Upper lobe of left lung (tissue), 6 donors: ENCODE measurements at regions not wholly inside any gene's neighbourhood (a gene's known extent, or its start where the extent isn't known, plus 50 kb on each side); places are given as distances from the start of the nearest gene placed in this dataset.

ENCODE experiments used
- ATAC-seq, 2 donors: fragments of 200-7000 bp; cut with Tn5 transposase; one replicate each; pipeline ENCODE4 v1.9.1; 2022; ENCODE audit warnings: mild to moderate bottlenecking in 2 of 2, moderate library complexity in 2 of 2; ENCODE audit not compliant: low FRiP score in 2 of 2
- DNase-seq, 2 donors: peaks; one replicate each; pipeline ENCODE4 v3.0.0-alpha.2; 2019 to 2020
- H3K27ac ChIP-seq, 4 donors: fragments of 200-600 bp; sonication (generic); one replicate each; pipeline ENCODE4 v1.5.1; 2016 to 2019
- H3K27me3 ChIP-seq, 4 donors: fragments of 200-600 bp; sonication (generic); one replicate each; pipeline ENCODE4 v1.5.1; 2017 to 2019
- H3K36me3 ChIP-seq, 4 donors: fragments of 200-600 bp; sonication (generic); one replicate each; pipeline ENCODE4 v1.5.1; 2016 to 2019
- H3K4me1 ChIP-seq, 4 donors: fragments of 200-600 bp; sonication (generic); one replicate each; pipeline ENCODE4 v1.5.1; 2018 to 2019
- H3K4me3 ChIP-seq, 4 donors: fragments of 200-600 bp; sonication (generic); one replicate each; pipeline ENCODE4 v1.5.1; 2017 to 2019; ENCODE audit warnings: mild to moderate bottlenecking in 2 of 4, moderate library complexity in 1 of 4
- H3K9me3 ChIP-seq, 4 donors: fragments of 200-600 bp; sonication (generic); one replicate each; pipeline ENCODE4 v1.5.1; 2018 to 2019
- CTCF ChIP-seq, 6 experiments: fragments of 450-650 bp in 4 of 6; fragments of 200-600 bp in 2 of 6; sonication (generic) in 2 of 6; IDR thresholded peaks; one replicate each; pipeline ENCODE4 v1.5.1; 2016 to 2019; ENCODE audit warnings: antibody characterized with exemption in 6 of 6
- EP300 ChIP-seq, 4 donors: sonication (generic); formaldehyde crosslinking; IDR thresholded peaks; one replicate each; pipeline ENCODE4 v1.5.1; 2017; ENCODE audit warnings: antibody characterized with exemption in 4 of 4, control low read depth in 2 of 4
- POLR2A ChIP-seq, 4 donors: fragments of 450-650 bp; IDR thresholded peaks; one replicate each; pipeline ENCODE4 v1.5.1; 2016 to 2017; ENCODE audit warnings: antibody characterized with exemption in 4 of 4, mild to moderate bottlenecking in 2 of 4
- POLR2AphosphoS5 ChIP-seq, 2 donors: sonication (generic); formaldehyde crosslinking; IDR thresholded peaks; one replicate each; pipeline ENCODE4 v1.5.1; 2017; ENCODE audit warnings: antibody characterized with exemption in 2 of 2
- WGBS, 2 donors: methylation state at CpG; one replicate each; pipeline ENCODE4 v1.1.5; 2017 to 2018; 5-methylcytosine and 5-hydroxymethylcytosine counted together
- donor health status: DM: no; HTN: no; CAD: no; lungs with moderate emphysema.
- donor health status: DM: no; HTN: yes; CAD: no; lungs with severe emphysema.

- H3K4me3 ChIP-seq, result no peak overlapping the region
- no peak for DNase-seq
- no peaks in the 10 kb centered on the region for H3K36me3 ChIP-seq
- WGBS, 2 donors, result 48% methylated on average over 2 of the region's 2 CpGs
- TF ChIP-seq POLR2A (IDR thresholded peaks at IDR 0.05), result no peak
- no peak for TF ChIP-seq CTCF (IDR thresholded peaks at IDR 0.05)
- TF ChIP-seq POLR2AphosphoS5 (IDR thresholded peaks at IDR 0.05), result no peak
- no peak for TF ChIP-seq EP300 (IDR thresholded peaks at IDR 0.05)
- peaks cover 0 to 5% (median 0%) of the 10 kb centered on the region in 4 donors for H3K4me1 ChIP-seq
- H3K27me3 ChIP-seq, result no peaks in the 10 kb centered on the region
- H3K9me3 ChIP-seq, result no peaks in the 10 kb centered on the region
- ATAC-seq, result no peak
- H3K27ac ChIP-seq, result no peak overlapping the region
Measured at GRCh38 chr20:59431014-59431413, 130.6 kb downstream of the EDN3 start.

- DNase-seq (no peak), ATAC-seq (no peak)
- no peaks in the 10 kb centered on the region for H3K27me3 ChIP-seq
- no peak overlapping the region for H3K27ac ChIP-seq
- WGBS, 2 donors, result 52 to 58% methylated on average over 2 of the region's 2 CpGs
- H3K9me3 ChIP-seq, result no peaks in the 10 kb centered on the region
- no peaks in the 10 kb centered on the region for H3K4me1 ChIP-seq
- no peak overlapping the region for H3K4me3 ChIP-seq
- TF ChIP-seq POLR2A (IDR thresholded peaks at IDR 0.05), result no peak
- TF ChIP-seq CTCF (IDR thresholded peaks at IDR 0.05), result no peak
- TF ChIP-seq EP300 (IDR thresholded peaks at IDR 0.05), result no peak
- no peak for TF ChIP-seq POLR2AphosphoS5 (IDR thresholded peaks at IDR 0.05)
- no peaks in the 10 kb centered on the region for H3K36me3 ChIP-seq
Measured at GRCh38 chr20:59434960-59435359, 134.5 kb downstream of the EDN3 start.

GRCh38 chr20:59435518-59435917, 135.1 kb downstream of the EDN3 start:
- Histone ChIP-seq H3K27ac (no peak overlapping the region), H3K27me3 (no peaks in the 10 kb centered on the region), H3K9me3 (no peaks in the 10 kb centered on the region), H3K4me3 (no peak overlapping the region), H3K36me3 (no peaks in the 10 kb centered on the region), H3K4me1 (no peaks in the 10 kb centered on the region)
- TF ChIP-seq POLR2AphosphoS5 (IDR thresholded peaks at IDR 0.05) (no peak), CTCF (IDR thresholded peaks at IDR 0.05) (no peak), EP300 (IDR thresholded peaks at IDR 0.05) (no peak)
- 82 to 86% methylated on average over 8 of the region's 8 CpGs for WGBS, 2 donors
- no peak for ATAC-seq
- DNase-seq, result no peak

GRCh38 chr20:59437601-59438031, 137.2 kb downstream of the EDN3 start:
- Histone ChIP-seq H3K4me1 (no peaks in the 10 kb centered on the region), H3K27me3 (no peaks in the 10 kb centered on the region), H3K9me3 (no peaks in the 10 kb centered on the region), H3K36me3 (no peaks in the 10 kb centered on the region), H3K4me3 (no peak overlapping the region), H3K27ac (no peak overlapping the region)
- TF ChIP-seq POLR2A (IDR thresholded peaks at IDR 0.05) (no peak), EP300 (IDR thresholded peaks at IDR 0.05) (no peak), CTCF (IDR thresholded peaks at IDR 0.05) (no peak), POLR2AphosphoS5 (IDR thresholded peaks at IDR 0.05) (no peak)
- no peak for DNase-seq
- 71 to 80% methylated on average over 13 of the region's 13 CpGs for WGBS, 2 donors
- ATAC-seq, result no peak

- DNase-seq (no peak), ATAC-seq (no peak)
- H3K4me3 ChIP-seq, result no peak overlapping the region
- no peak for TF ChIP-seq EP300 (IDR thresholded peaks at IDR 0.05)
- no peak for TF ChIP-seq POLR2A (IDR thresholded peaks at IDR 0.05)
- no peak for TF ChIP-seq POLR2AphosphoS5 (IDR thresholded peaks at IDR 0.05)
- TF ChIP-seq CTCF (IDR thresholded peaks at IDR 0.05), result no peak
- no peaks in the 10 kb centered on the region for H3K36me3 ChIP-seq
- WGBS, 2 donors, result 74 to 87% methylated on average over 4 of the region's 4 CpGs
- no peaks in the 10 kb centered on the region for H3K27me3 ChIP-seq
- no peak overlapping the region for H3K27ac ChIP-seq
- H3K9me3 ChIP-seq, result no peaks in the 10 kb centered on the region
- H3K4me1 ChIP-seq, result no peaks in the 10 kb centered on the region
Measured at GRCh38 chr20:59438201-59438600, 137.8 kb downstream of the EDN3 start.
